ENCODE measurements at regions not wholly inside any gene's neighbourhood (a gene's known extent, or its start where the extent isn't known, plus 50 kb on each side); places are given as distances from the start of the nearest gene placed in this dataset.

DNA sequence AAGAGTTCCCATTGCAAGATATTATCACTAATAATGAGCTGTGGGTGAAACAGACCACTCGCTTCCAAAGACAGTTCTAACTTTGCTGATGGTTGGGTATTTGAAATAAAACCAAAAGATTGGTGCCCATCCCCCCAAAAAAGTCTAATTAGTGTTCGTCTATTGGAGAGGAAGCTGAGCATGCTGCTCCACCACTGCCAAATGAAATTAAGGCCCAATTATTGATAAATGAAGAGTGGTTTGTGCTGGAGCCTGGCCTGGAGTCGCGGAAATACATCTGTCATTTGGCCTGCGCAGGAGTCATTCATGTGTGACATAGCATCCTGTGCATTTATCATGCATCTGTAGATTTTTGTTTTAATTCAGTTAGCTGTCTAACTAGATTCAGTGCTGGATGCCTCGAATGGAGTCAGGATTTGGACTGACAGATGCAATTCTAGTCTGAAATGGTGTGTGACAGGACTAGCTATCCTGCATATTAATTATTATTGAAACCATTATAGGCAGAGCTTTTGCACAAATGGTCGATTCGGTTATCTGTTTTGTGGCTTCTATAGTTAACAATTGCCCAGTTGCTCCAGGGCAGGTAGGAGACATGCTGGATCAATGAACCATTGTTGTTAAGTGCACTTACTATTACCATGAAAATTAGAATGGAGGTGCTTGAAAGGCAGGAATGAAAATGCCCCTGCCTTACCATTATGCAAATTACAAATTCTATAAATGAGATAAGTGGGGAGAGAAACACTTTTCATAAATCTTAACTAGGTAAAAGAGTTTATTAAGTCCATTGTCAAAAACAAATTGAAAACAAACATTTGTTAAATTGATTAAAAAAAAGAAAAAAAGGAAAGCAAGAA lies 450.4 kb upstream of the TCF4 start:
- H3K9ac ChIP-seq (ENCODE audit: low read depth in 1 of 3, low read length in 3 of 3) = no peak overlapping the region
- no peaks in the 10 kb centered on the region for H3K9me3 ChIP-seq (ENCODE audit: control insufficient read depth in 3 of 3, low read length in 3 of 3)
- H3K4me3 ChIP-seq (ENCODE audit: low read length in 3 of 3) = no peak overlapping the region
- H3K36me3 ChIP-seq (ENCODE audit: control insufficient read depth in 3 of 3, insufficient read depth in 3 of 3, low read length in 3 of 3) = no peaks in the 10 kb centered on the region
- no peaks in the 10 kb centered on the region for H3K4me1 ChIP-seq (ENCODE audit: control insufficient read depth in 3 of 3, insufficient read depth in 3 of 3, low read length in 3 of 3)
- H3K27me3 ChIP-seq (ENCODE audit: control insufficient read depth in 3 of 3, insufficient read depth in 3 of 3, low read length in 3 of 3) = no peaks in the 10 kb centered on the region
- H3K27ac ChIP-seq (ENCODE audit: low read depth, low read length) = no peak overlapping the region

DNA sequence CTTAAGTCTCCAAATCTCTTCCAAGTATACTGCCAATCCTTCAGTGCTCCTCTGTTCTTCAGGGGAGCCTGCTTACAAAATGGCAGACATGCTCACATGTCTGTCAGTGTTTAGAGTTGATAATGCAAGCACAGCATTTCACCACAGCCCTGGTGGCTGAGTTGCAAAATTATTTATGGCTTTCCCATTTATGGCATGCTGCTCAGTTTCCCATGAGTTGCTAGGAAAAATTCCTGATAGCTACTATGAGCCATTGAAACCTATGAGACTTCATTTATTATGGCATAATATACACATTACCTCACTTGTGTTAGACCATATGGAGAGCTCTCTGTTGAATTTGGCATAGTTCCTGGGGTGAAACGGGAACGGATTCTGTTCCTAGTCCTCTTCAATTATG lies 448.7 kb upstream of the TCF4 start:
- no peaks in the 10 kb centered on the region for H3K36me3 ChIP-seq (ENCODE audit: control insufficient read depth in 3 of 3, insufficient read depth in 3 of 3, low read length in 3 of 3)
- no peak overlapping the region for H3K4me3 ChIP-seq (ENCODE audit: low read length in 3 of 3)
- H3K9me3 ChIP-seq (ENCODE audit: control insufficient read depth in 3 of 3, low read length in 3 of 3) = no peaks in the 10 kb centered on the region
- H3K9ac ChIP-seq (ENCODE audit: low read depth in 1 of 3, low read length in 3 of 3) = no peak overlapping the region
- H3K27me3 ChIP-seq (ENCODE audit: control insufficient read depth in 3 of 3, insufficient read depth in 3 of 3, low read length in 3 of 3) = no peaks in the 10 kb centered on the region
- no peaks in the 10 kb centered on the region for H3K4me1 ChIP-seq (ENCODE audit: control insufficient read depth in 3 of 3, insufficient read depth in 3 of 3, low read length in 3 of 3)
- no peak overlapping the region for H3K27ac ChIP-seq (ENCODE audit: low read depth, low read length)

DNA sequence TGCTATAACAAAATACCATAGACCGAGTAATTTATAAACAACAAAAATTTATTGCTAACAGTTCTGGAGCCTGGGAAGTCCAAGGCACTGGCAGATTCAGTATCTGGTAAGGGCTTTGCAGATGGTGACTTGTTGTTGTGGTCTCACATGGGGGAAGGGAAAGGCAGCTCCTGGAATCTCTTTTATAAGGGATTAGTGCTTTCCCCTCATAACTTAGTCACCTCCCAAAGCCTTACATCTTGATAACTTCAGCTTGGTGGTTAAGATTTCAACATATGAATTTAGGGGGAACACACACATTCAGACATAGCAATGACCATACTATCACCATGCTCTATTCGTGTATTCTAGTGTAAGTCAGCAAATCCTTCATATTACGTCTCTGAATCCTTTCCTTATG lies 447.6 kb upstream of the TCF4 start:
- no peak overlapping the region for H3K9ac ChIP-seq (ENCODE audit: low read depth in 1 of 3, low read length in 3 of 3)
- H3K27me3 ChIP-seq (ENCODE audit: control insufficient read depth in 3 of 3, insufficient read depth in 3 of 3, low read length in 3 of 3) = no peaks in the 10 kb centered on the region
- no peaks in the 10 kb centered on the region for H3K36me3 ChIP-seq (ENCODE audit: control insufficient read depth in 3 of 3, insufficient read depth in 3 of 3, low read length in 3 of 3)
- H3K9me3 ChIP-seq (ENCODE audit: control insufficient read depth in 3 of 3, low read length in 3 of 3) = no peaks in the 10 kb centered on the region
- H3K4me3 ChIP-seq (ENCODE audit: low read length in 3 of 3) = no peak overlapping the region
- no peaks in the 10 kb centered on the region for H3K4me1 ChIP-seq (ENCODE audit: control insufficient read depth in 3 of 3, insufficient read depth in 3 of 3, low read length in 3 of 3)
- H3K27ac ChIP-seq (ENCODE audit: low read depth, low read length) = no peak overlapping the region

DNA sequence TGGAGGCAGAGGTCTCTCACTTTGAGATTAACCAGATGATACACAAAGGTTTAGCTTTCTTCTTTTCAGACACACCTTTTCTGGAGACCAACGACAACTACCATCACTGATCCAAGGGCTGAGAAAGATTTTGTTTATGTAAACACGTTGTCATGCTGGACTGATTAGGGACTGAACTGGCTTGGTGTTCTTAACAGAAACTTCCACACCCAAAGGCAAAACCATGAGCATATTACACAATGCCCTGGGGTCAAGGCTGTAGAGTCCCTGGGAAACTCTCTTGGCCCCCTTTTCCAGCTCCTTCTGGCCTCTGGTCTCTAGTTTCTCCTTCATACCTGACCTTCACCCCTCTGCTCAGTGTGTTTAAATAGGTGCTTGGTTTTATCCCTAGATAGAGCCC lies 447.0 kb upstream of the TCF4 start:
- H3K27me3 ChIP-seq (ENCODE audit: control insufficient read depth in 3 of 3, insufficient read depth in 3 of 3, low read length in 3 of 3) = no peaks in the 10 kb centered on the region
- H3K36me3 ChIP-seq (ENCODE audit: control insufficient read depth in 3 of 3, insufficient read depth in 3 of 3, low read length in 3 of 3) = no peaks in the 10 kb centered on the region
- no peak overlapping the region for H3K4me3 ChIP-seq (ENCODE audit: low read length in 3 of 3)
- no peak overlapping the region for H3K27ac ChIP-seq (ENCODE audit: low read depth, low read length)
- H3K9ac ChIP-seq (ENCODE audit: low read depth in 1 of 3, low read length in 3 of 3) = no peak overlapping the region
- H3K9me3 ChIP-seq (ENCODE audit: control insufficient read depth in 3 of 3, low read length in 3 of 3) = no peaks in the 10 kb centered on the region
- no peaks in the 10 kb centered on the region for H3K4me1 ChIP-seq (ENCODE audit: control insufficient read depth in 3 of 3, insufficient read depth in 3 of 3, low read length in 3 of 3)

DNA sequence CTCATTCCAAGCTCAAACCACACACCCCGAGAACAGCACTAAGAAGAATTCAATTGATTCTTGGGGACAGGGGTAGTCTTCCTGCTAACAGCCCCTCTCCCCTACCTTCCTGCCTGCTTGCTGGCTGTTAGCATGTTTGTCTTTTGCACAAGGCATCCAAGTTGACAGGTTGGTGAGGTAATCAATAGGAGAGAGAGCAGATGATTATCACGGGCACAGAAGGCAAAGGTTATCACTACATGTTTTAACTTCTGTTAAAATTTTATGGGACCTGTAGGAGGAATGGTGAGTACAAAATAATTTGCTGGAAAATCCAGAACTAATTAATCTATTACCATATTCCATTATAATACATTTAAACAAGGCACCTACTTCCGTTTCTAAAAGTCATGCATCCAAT lies 442.1 kb upstream of the TCF4 start:
- Histone ChIP-seq H3K4me3 (ENCODE audit: low read length in 3 of 3) (no peak overlapping the region), H3K9me3 (ENCODE audit: control insufficient read depth in 3 of 3, low read length in 3 of 3) (no peaks in the 10 kb centered on the region), H3K27me3 (ENCODE audit: control insufficient read depth in 3 of 3, insufficient read depth in 3 of 3, low read length in 3 of 3) (no peaks in the 10 kb centered on the region), H3K36me3 (ENCODE audit: control insufficient read depth in 3 of 3, insufficient read depth in 3 of 3, low read length in 3 of 3) (no peaks in the 10 kb centered on the region), H3K27ac (ENCODE audit: low read depth, low read length) (no peak overlapping the region), H3K9ac (ENCODE audit: low read depth in 1 of 3, low read length in 3 of 3) (no peak overlapping the region), H3K4me1 (ENCODE audit: control insufficient read depth in 3 of 3, insufficient read depth in 3 of 3, low read length in 3 of 3) (no peaks in the 10 kb centered on the region)

DNA sequence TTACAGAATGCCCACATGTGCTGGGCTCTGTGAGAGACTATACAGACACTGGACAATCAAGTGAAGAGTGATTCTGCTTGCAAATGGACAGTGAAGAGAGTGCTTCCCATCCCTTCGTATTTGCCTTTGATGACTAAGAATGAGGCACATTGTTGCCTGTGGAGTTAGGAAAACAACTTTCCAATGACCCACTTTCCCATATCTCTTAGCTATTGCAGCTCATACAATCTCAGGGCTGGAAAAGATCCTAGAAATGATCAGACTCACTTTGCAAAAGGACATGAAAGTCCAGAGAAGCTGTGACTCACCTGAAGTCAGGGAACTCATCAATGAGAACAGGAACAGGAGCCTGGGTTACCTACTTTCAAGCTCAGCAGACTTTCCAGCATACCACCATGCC lies 440.5 kb upstream of the TCF4 start:
- H3K4me3 ChIP-seq (ENCODE audit: low read length in 3 of 3) = no peak overlapping the region
- H3K36me3 ChIP-seq (ENCODE audit: control insufficient read depth in 3 of 3, insufficient read depth in 3 of 3, low read length in 3 of 3) = no peaks in the 10 kb centered on the region
- no peak overlapping the region for H3K9ac ChIP-seq (ENCODE audit: low read depth in 1 of 3, low read length in 3 of 3)
- no peak overlapping the region for H3K27ac ChIP-seq (ENCODE audit: low read depth, low read length)
- H3K27me3 ChIP-seq (ENCODE audit: control insufficient read depth in 3 of 3, insufficient read depth in 3 of 3, low read length in 3 of 3) = no peaks in the 10 kb centered on the region
- no peaks in the 10 kb centered on the region for H3K4me1 ChIP-seq (ENCODE audit: control insufficient read depth in 3 of 3, insufficient read depth in 3 of 3, low read length in 3 of 3)
- H3K9me3 ChIP-seq (ENCODE audit: control insufficient read depth in 3 of 3, low read length in 3 of 3) = no peaks in the 10 kb centered on the region

DNA sequence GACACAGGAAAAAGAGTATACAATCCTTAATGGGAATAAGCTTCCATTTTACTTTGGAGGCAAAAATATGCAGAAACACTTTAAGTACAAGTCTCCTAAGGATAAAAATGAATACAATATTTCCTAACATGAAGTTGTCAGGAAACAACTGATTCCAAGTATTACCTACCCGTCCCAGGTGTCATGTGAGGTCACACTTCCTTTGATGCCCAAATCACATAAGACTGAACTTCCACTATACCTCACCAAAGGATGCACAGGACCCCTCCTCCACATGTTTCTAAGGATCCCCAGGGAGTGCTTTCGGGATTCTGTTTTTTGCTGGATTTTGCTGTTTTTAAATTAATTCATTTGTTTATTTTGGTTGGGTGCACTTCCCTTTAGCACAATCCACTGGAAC lies 438.5 kb upstream of the TCF4 start:
- no peak overlapping the region for H3K27ac ChIP-seq (ENCODE audit: low read depth, low read length)

DNA sequence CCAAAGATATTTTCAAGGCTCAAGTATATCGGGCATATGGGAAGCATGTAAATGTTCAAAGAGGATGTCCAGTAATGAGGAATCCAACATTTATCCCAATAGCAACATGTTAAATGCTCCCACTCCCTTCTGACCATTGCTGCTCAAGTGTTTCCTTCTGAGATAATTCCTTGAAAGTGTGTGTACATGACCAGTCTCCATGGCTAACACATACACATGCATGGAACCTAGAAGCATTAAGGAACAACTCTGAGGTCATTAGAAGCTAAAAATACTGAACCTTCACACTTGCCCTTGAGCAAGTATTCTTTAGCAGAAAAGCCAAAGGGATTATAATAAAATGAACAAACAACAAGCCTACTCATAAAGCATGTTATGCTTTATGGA lies 433.8 kb upstream of the TCF4 start:
- H3K4me1 ChIP-seq (ENCODE audit: control insufficient read depth in 3 of 3, insufficient read depth in 3 of 3, low read length in 3 of 3) = no peaks in the 10 kb centered on the region
- no peak overlapping the region for H3K9ac ChIP-seq (ENCODE audit: low read depth in 1 of 3, low read length in 3 of 3)
- no peaks in the 10 kb centered on the region for H3K9me3 ChIP-seq (ENCODE audit: control insufficient read depth in 3 of 3, low read length in 3 of 3)
- H3K27me3 ChIP-seq (ENCODE audit: control insufficient read depth in 3 of 3, insufficient read depth in 3 of 3, low read length in 3 of 3) = no peaks in the 10 kb centered on the region
- no peak overlapping the region for H3K27ac ChIP-seq (ENCODE audit: low read depth, low read length)
- H3K4me3 ChIP-seq (ENCODE audit: low read length in 3 of 3) = no peak overlapping the region
- H3K36me3 ChIP-seq (ENCODE audit: control insufficient read depth in 3 of 3, insufficient read depth in 3 of 3, low read length in 3 of 3) = no peaks in the 10 kb centered on the region

More for the DNA sequence above, 438.5 kb upstream of the TCF4 start:
- Histone ChIP-seq H3K36me3 (ENCODE audit: control insufficient read depth in 3 of 3, insufficient read depth in 3 of 3, low read length in 3 of 3) (no peaks in the 10 kb centered on the region), H3K9ac (ENCODE audit: low read depth in 1 of 3, low read length in 3 of 3) (no peak overlapping the region), H3K9me3 (ENCODE audit: control insufficient read depth in 3 of 3, low read length in 3 of 3) (no peaks in the 10 kb centered on the region), H3K4me1 (ENCODE audit: control insufficient read depth in 3 of 3, insufficient read depth in 3 of 3, low read length in 3 of 3) (no peaks in the 10 kb centered on the region), H3K27me3 (ENCODE audit: control insufficient read depth in 3 of 3, insufficient read depth in 3 of 3, low read length in 3 of 3) (no peaks in the 10 kb centered on the region), H3K4me3 (ENCODE audit: low read length in 3 of 3) (no peak overlapping the region)

DNA sequence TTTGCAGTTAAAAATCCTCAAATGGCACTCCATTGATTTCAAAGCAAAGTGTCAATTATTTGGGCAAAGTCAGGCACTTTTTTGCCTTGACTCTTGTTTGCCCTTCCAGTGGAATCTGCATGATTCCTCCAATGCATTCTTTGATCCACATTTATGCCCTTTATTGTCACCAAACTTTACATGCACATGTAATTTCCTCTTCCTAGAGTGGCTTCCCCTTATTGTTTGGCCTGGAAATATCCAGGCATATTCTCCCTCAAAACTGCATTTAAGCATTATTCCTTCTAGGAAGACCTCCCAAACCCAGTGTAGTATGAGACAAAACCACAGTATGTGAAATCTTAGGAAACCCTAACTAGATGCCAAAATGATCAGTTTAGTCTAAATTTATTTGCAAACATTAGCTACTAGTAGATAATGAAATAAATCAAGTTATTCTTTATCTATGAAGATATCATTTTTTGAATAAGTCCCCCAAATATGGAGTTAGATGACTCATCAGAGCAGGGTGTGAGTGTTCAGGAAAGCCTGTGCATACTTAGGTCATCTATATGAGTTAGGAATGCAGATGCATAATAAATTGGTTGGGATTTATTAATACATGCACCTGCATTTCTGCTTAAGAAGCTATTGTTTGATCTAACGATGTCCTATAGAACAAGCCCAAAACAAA lies 433.3 kb upstream of the TCF4 start:
- Histone ChIP-seq H3K9ac (ENCODE audit: low read depth in 1 of 3, low read length in 3 of 3) (no peak overlapping the region), H3K9me3 (ENCODE audit: control insufficient read depth in 3 of 3, low read length in 3 of 3) (no peaks in the 10 kb centered on the region), H3K36me3 (ENCODE audit: control insufficient read depth in 3 of 3, insufficient read depth in 3 of 3, low read length in 3 of 3) (no peaks in the 10 kb centered on the region), H3K4me1 (ENCODE audit: control insufficient read depth in 3 of 3, insufficient read depth in 3 of 3, low read length in 3 of 3) (no peaks in the 10 kb centered on the region), H3K27me3 (ENCODE audit: control insufficient read depth in 3 of 3, insufficient read depth in 3 of 3, low read length in 3 of 3) (no peaks in the 10 kb centered on the region), H3K27ac (ENCODE audit: low read depth, low read length) (no peak overlapping the region), H3K4me3 (ENCODE audit: low read length in 3 of 3) (no peak overlapping the region)

DNA sequence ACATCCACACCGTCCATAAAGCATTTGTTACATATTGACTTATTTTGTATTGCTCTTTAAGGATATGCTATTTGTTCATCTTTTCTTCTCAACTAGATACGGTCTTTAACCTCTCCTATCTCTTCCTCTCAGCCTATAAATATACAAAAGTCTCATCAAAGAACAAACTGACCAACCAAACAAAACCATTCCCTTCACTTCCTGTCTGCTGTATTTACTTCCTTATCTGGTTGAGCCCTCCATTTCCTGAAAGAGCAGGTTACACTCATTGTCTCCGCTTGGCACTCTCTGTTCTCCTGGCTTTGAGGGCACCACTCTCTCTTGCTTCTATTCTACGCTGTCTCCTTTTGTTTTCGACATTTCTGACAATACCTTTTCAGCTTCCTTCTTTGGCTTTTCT lies 431.9 kb upstream of the TCF4 start:
- Histone ChIP-seq H3K36me3 (ENCODE audit: control insufficient read depth in 3 of 3, insufficient read depth in 3 of 3, low read length in 3 of 3) (no peaks in the 10 kb centered on the region), H3K4me1 (ENCODE audit: control insufficient read depth in 3 of 3, insufficient read depth in 3 of 3, low read length in 3 of 3) (no peaks in the 10 kb centered on the region), H3K9ac (ENCODE audit: low read depth in 1 of 3, low read length in 3 of 3) (no peak overlapping the region), H3K27ac (ENCODE audit: low read depth, low read length) (no peak overlapping the region), H3K4me3 (ENCODE audit: low read length in 3 of 3) (no peak overlapping the region), H3K27me3 (ENCODE audit: control insufficient read depth in 3 of 3, insufficient read depth in 3 of 3, low read length in 3 of 3) (no peaks in the 10 kb centered on the region), H3K9me3 (ENCODE audit: control insufficient read depth in 3 of 3, low read length in 3 of 3) (no peaks in the 10 kb centered on the region)
